Testis (tissue), 2 donors: ENCODE measurements at regions not wholly inside any gene's neighbourhood (a gene's known extent, or its start where the extent isn't known, plus 50 kb on each side); places are given as distances from the start of the nearest gene placed in this dataset.

ENCODE experiments used
- CTCF ChIP-seq, 3 experiments: fragments of 450-650 bp in 2 of 3; fragments of 200-600 bp in 1 of 3; sonication (generic) in 1 of 3; IDR thresholded peaks; one replicate each; pipeline ENCODE4 v1.5.1; 2016 to 2019; ENCODE audit warnings: antibody characterized with exemption in 3 of 3, mild to moderate bottlenecking in 2 of 3, moderate library complexity in 1 of 3
- POLR2A ChIP-seq: fragments of 450-650 bp; IDR thresholded peaks from one replicate; pipeline ENCODE4 v1.6.1; 2017; ENCODE audit warnings: antibody characterized with exemption, mild to moderate bottlenecking, moderate library complexity

- TF ChIP-seq CTCF (IDR thresholded peaks at IDR 0.05), result no peak
- no peak for TF ChIP-seq POLR2A
These were observed 112.2 kb upstream of the FBXO11 start for GRCh38 chr2:48018480-48018879.
